ENCODE measurements at regions not wholly inside any gene's neighbourhood (a gene's known extent, or its start where the extent isn't known, plus 50 kb on each side); places are given as distances from the start of the nearest gene placed in this dataset.

GRCh38 chrX:66872771-66873170, 233.9 kb upstream of the EDA2R start:
- TF ChIP-seq NFE2L2 (IDR thresholded peaks at IDR 0.05; ENCODE audit: low read depth, low read length) (no peak), MAFK (IDR thresholded peaks at IDR 0.05; ENCODE audit: low read depth, low read length) (no peak), FOS (IDR thresholded peaks at IDR 0.05; ENCODE audit: low read depth, low read length) (no peak), RFX5 (IDR thresholded peaks at IDR 0.05; ENCODE audit: low read depth, low read length) (no peak), CHD1 (IDR thresholded peaks at IDR 0.05; ENCODE audit: low read depth, low read length) (no peak), MAZ (IDR thresholded peaks at IDR 0.05; ENCODE audit: borderline replicate concordance, low read depth, low read length) (no peak), SMC3 (IDR thresholded peaks at IDR 0.05; ENCODE audit: low read depth, low read length) (no peak), POLR2A (IDR thresholded peaks at IDR 0.05; ENCODE audit: low read depth, low read length) (no peak), RAD21 (IDR thresholded peaks at IDR 0.05; ENCODE audit: low read length) (no peak), BHLHE40 (IDR thresholded peaks at IDR 0.05; ENCODE audit: low read depth, low read length) (no peak), RCOR1 (IDR thresholded peaks at IDR 0.05; ENCODE audit: insufficient replicate concordance, low read length) (no peak), CEBPB (IDR thresholded peaks at IDR 0.05; ENCODE audit: low read depth, low read length) (no peak), MXI1 (IDR thresholded peaks at IDR 0.05; ENCODE audit: borderline replicate concordance, low read depth, low read length) (no peak)
- TF ChIP-seq, protein P1, sequence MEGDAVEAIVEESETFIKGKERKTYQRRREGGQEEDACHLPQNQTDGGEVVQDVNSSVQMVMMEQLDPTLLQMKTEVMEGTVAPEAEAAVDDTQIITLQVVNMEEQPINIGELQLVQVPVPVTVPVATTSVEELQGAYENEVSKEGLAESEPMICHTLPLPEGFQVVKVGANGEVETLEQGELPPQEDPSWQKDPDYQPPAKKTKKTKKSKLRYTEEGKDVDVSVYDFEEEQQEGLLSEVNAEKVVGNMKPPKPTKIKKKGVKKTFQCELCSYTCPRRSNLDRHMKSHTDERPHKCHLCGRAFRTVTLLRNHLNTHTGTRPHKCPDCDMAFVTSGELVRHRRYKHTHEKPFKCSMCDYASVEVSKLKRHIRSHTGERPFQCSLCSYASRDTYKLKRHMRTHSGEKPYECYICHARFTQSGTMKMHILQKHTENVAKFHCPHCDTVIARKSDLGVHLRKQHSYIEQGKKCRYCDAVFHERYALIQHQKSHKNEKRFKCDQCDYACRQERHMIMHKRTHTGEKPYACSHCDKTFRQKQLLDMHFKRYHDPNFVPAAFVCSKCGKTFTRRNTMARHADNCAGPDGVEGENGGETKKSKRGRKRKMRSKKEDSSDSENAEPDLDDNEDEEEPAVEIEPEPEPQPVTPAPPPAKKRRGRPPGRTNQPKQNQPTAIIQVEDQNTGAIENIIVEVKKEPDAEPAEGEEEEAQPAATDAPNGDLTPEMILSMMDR (conservative IDR thresholded peaks at IDR 0.05; ENCODE audit: low read depth, low read length), result no peak
- TF ChIP-seq, protein P2, sequence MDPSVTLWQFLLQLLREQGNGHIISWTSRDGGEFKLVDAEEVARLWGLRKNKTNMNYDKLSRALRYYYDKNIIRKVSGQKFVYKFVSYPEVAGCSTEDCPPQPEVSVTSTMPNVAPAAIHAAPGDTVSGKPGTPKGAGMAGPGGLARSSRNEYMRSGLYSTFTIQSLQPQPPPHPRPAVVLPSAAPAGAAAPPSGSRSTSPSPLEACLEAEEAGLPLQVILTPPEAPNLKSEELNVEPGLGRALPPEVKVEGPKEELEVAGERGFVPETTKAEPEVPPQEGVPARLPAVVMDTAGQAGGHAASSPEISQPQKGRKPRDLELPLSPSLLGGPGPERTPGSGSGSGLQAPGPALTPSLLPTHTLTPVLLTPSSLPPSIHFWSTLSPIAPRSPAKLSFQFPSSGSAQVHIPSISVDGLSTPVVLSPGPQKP (IDR thresholded peaks at IDR 0.05; ENCODE audit: borderline replicate concordance, low read depth, low read length), result no peak
- TF ChIP-seq, protein P3, sequence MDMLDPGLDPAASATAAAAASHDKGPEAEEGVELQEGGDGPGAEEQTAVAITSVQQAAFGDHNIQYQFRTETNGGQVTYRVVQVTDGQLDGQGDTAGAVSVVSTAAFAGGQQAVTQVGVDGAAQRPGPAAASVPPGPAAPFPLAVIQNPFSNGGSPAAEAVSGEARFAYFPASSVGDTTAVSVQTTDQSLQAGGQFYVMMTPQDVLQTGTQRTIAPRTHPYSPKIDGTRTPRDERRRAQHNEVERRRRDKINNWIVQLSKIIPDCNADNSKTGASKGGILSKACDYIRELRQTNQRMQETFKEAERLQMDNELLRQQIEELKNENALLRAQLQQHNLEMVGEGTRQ (IDR thresholded peaks at IDR 0.05; ENCODE audit: low read depth, low read length), result no peak
- no peak overlapping the region for H3K4ac ChIP-seq (ENCODE audit: low read depth, low read length)
- POLR2A ChIA-PET (ENCODE audit: unreplicated experiment), result no interaction called here
- H3K4me2 ChIP-seq (ENCODE audit: low read depth, low read length), result no peak overlapping the region
- no peaks in the 10 kb centered on the region for H4K20me1 ChIP-seq (ENCODE audit: insufficient read depth, low read length)
- no peak overlapping the region for H2BK20ac ChIP-seq (ENCODE audit: low read depth, low read length)
- no peak overlapping the region for H4K91ac ChIP-seq (ENCODE audit: insufficient read depth, low read depth, low read length)
- CTCF ChIA-PET, result no interaction called here
- no peak overlapping the region for H3K56ac ChIP-seq (ENCODE audit: extremely low read depth, insufficient read depth, low read length)
- no peak overlapping the region for H2AK5ac ChIP-seq (ENCODE audit: low read depth, low read length)
- no peaks in the 10 kb centered on the region for H3K79me1 ChIP-seq (ENCODE audit: low read depth in 1 of 2, low read length in 2 of 2)
- H3K23ac ChIP-seq (ENCODE audit: low read depth, low read length), result no peak overlapping the region
- no TSS peak for BruUV-seq (replicated peaks)
- H3K9me1 ChIP-seq (ENCODE audit: insufficient read depth, low read length), result no peaks in the 10 kb centered on the region
- no peak overlapping the region for H2AK9ac ChIP-seq (replicated peaks; ENCODE audit: low read depth, low read length, poor library complexity)
- dilution Hi-C loops (cut with HindIII; ENCODE audit: low sequenced_read_pairs, unreplicated experiment), result no loop called here
- no peak overlapping the region for H2BK120ac ChIP-seq (ENCODE audit: low read depth, low read length)
- ATAC-seq (ENCODE audit: low read depth) (no peak), DNase-seq (no peak)
- no peaks in the 10 kb centered on the region; the same call in 1 of the 2 replicates for H3K27me3 ChIP-seq (ENCODE audit: control insufficient read depth, insufficient read depth, low read length)
- H3K4me3 ChIP-seq (ENCODE audit: insufficient read depth, low read depth, low read length), result no peak overlapping the region
- no peak overlapping the region for H3K18ac ChIP-seq (ENCODE audit: low read depth, low read length)
- no peaks in the 10 kb centered on the region for H3K4me1 ChIP-seq (ENCODE audit: control insufficient read depth, insufficient read depth, low read length)
- in situ Hi-C loops (cut with MboI; ENCODE audit: low sequenced_read_pairs), result no loop called here
- 0 out of 2 replicates have a peak, but pooled peaks cover 1% of the 10 kb centered on the region for H3K9me3 ChIP-seq (ENCODE audit: control insufficient read depth, insufficient read depth, low read length)
- H2BK5ac ChIP-seq (ENCODE audit: low read depth, low read length, poor library complexity, severe bottlenecking), result no peak overlapping the region
- no peak overlapping the region for H4K5ac ChIP-seq (ENCODE audit: low read depth, low read length)
- no peak overlapping the region for H2BK15ac ChIP-seq (ENCODE audit: low read depth, low read length)
- no peak overlapping the region for H2AFZ ChIP-seq (replicated peaks; ENCODE audit: low read length, poor library complexity)
- H3K14ac ChIP-seq (replicated peaks; ENCODE audit: low read depth, low read length), result no peak overlapping the region
- no peak overlapping the region for H3K27ac ChIP-seq (ENCODE audit: insufficient read depth, low read length)
- H4K8ac ChIP-seq (ENCODE audit: low read depth in 2 of 2, low read length in 2 of 2), result no peak overlapping the region
- intact Hi-C loops (cut with micrococcal nuclease), result no loop called here
- no peak overlapping the region for H3K9ac ChIP-seq (ENCODE audit: low read depth, low read length)
- no peaks in the 10 kb centered on the region for H3K36me3 ChIP-seq (ENCODE audit: control insufficient read depth, insufficient read depth, low read length)
